Adrenal gland (tissue), 9 donors: ENCODE measurements at regions not wholly inside any gene's neighbourhood (a gene's known extent, or its start where the extent isn't known, plus 50 kb on each side); places are given as distances from the start of the nearest gene placed in this dataset.

Experiments
- DNase-seq, 7 donors: peaks; one replicate each; pipeline ENCODE4 v3.0.0-alpha.2; 2019 to 2020
- H3K27ac ChIP-seq, 5 donors: fragments of 200-600 bp; sonication (generic) in 4 of 5; 1 replicate in 3 of 5; 2 replicates in 2 of 5; pipeline versions ENCODE4 v1.5.1 to v1.8.0; 2016 to 2020; ENCODE audit warnings: mild to moderate bottlenecking in 1 of 5
- H3K27me3 ChIP-seq: fragments of 200-600 bp; 2 replicates; pipeline ENCODE4 v1.8.0; 2021
- H3K36me3 ChIP-seq, 2 donors: fragments of 200-600 bp; replicated peaks in 1 of 2; 1 replicate in 1 of 2; 2 replicates in 1 of 2; pipeline versions ENCODE4 v1.5.1 to v1.8.0; 2018 to 2022
- H3K4me1 ChIP-seq, 2 donors: fragments of 200-600 bp; replicated peaks in 1 of 2; 1 replicate in 1 of 2; 2 replicates in 1 of 2; pipeline versions ENCODE4 v1.5.1 to v1.8.0; 2018 to 2021
- H3K4me3 ChIP-seq, 4 donors: fragments of 200-600 bp; sonication (generic) in 3 of 4; one replicate each; pipeline ENCODE4 v1.5.1; 2016 to 2018
- H3K9me3 ChIP-seq, 3 donors: fragments of 200-600 bp; sonication (generic) in 1 of 3; replicated peaks in 1 of 3; 1 replicate in 2 of 3; 2 replicates in 1 of 3; pipeline versions ENCODE4 v1.5.1 to v1.8.0; 2016 to 2021
- POLR2A ChIP-seq, 2 donors: fragments of 450-650 bp; IDR thresholded peaks; one replicate each; pipeline ENCODE4 v1.6.1; 2017; ENCODE audit warnings: antibody characterized with exemption in 2 of 2, mild to moderate bottlenecking in 2 of 2, moderate library complexity in 1 of 2
- WGBS, 4 donors: extraction: QIAGEN DNeasy Blood & Tissue Kit in 2 of 4; methylation state at CpG; one replicate each; pipeline versions ENCODE4 v1.1.5 to v1.1.7; 2013 to 2017; 5-methylcytosine and 5-hydroxymethylcytosine counted together
- intact Hi-C, 2 donors: fragments of 100-400 bp; cut with DNase I; formaldehyde crosslinking; loops; one replicate each; pipeline versions ENCODE4 v1.14.1 to v1.15.0; 2022 to 2023
- TF ChIP-seq, protein P1 (sequence below), 6 experiments: fragments of 450-650 bp in 4 of 6; fragments of 200-600 bp in 2 of 6; sonication (generic) in 1 of 6; IDR thresholded peaks; 1 replicate in 5 of 6; 2 replicates in 1 of 6; pipeline versions ENCODE4 v1.5.1 to v1.8.0; 2016 to 2021; ENCODE audit warnings: antibody characterized with exemption in 6 of 6, mild to moderate bottlenecking in 2 of 6, moderate library complexity in 1 of 6
- donor health status: healthy with polysubstance abuse.
- donor health status: Bipolar disorder and iron deficiency.
- donor health status: DM: yes; HTN: yes; CAD: no.
- donor health status: DM: no; HTN: no; CAD: no.
- donor health status: DM: no; HTN: no; CAD: no.

DNA sequence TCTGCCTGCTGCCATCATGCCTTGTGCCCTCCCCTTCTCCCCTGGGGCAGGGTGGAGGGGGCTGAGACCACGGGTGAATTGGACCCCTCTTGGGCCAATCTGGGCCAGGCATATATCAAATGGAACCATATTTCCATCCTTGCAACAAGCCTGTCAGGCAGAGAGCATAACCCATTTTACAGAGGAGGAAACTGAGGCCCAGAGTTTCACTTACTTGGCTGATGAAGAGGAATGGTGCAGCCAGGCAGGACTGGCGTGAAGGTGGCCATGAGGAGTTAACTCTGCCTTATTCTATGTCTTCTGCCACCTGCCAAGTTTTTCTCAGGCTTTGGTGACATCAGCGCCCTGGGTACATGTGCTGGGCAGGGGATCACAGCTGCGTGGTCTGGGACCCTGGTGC, 155.5 kb upstream of the PCBD1 start:
- no peaks in the 10 kb centered on the region for H3K36me3 ChIP-seq
- intact Hi-C loops, result no loop called here
- no peaks in the 10 kb centered on the region for H3K9me3 ChIP-seq
- no peaks in the 10 kb centered on the region for H3K4me1 ChIP-seq
- TF ChIP-seq POLR2A (IDR thresholded peaks at IDR 0.05), result no peak
- TF ChIP-seq, protein P1, sequence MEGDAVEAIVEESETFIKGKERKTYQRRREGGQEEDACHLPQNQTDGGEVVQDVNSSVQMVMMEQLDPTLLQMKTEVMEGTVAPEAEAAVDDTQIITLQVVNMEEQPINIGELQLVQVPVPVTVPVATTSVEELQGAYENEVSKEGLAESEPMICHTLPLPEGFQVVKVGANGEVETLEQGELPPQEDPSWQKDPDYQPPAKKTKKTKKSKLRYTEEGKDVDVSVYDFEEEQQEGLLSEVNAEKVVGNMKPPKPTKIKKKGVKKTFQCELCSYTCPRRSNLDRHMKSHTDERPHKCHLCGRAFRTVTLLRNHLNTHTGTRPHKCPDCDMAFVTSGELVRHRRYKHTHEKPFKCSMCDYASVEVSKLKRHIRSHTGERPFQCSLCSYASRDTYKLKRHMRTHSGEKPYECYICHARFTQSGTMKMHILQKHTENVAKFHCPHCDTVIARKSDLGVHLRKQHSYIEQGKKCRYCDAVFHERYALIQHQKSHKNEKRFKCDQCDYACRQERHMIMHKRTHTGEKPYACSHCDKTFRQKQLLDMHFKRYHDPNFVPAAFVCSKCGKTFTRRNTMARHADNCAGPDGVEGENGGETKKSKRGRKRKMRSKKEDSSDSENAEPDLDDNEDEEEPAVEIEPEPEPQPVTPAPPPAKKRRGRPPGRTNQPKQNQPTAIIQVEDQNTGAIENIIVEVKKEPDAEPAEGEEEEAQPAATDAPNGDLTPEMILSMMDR (IDR thresholded peaks at IDR 0.05), result no peak
- H3K27me3 ChIP-seq, result no peaks in the 10 kb centered on the region
- no peak for DNase-seq
- peak overlapping the region in 1 of 5 donors; percentile 14 for H3K27ac ChIP-seq
- 81 to 100% (median 91%) methylated on average over 3 to 4 of the region's 4 CpGs for WGBS, 4 donors
- no peak overlapping the region for H3K4me3 ChIP-seq

DNA sequence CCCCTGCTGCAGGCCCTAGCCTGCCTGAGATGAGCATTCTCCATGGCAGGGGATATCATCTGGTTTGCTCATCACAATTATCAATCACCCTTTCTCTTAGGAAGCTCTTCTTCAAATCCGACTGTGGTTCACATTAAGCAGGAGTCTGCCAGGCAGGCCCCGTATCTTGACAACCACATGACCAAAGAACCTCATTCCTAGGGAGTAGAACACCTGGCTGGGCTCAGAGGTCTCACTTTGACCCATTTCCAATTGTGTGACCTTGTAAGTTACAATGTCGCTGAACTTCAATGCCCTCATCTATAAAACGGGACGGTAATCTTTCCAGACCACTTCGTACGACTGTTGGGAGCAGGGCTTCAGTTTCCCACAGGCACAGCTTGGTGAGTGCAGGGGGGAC, 156.4 kb upstream of the PCBD1 start:
- no peaks in the 10 kb centered on the region for H3K36me3 ChIP-seq
- H3K4me3 ChIP-seq, result no peak overlapping the region
- intact Hi-C loops, result no loop called here
- H3K27me3 ChIP-seq, result no peaks in the 10 kb centered on the region
- DNase-seq, result no peak
- WGBS, 4 donors, result 86 to 92% (median 88%) methylated on average over 6 to 7 of the region's 7 CpGs
- H3K4me1 ChIP-seq, result no peaks in the 10 kb centered on the region
- no peak for TF ChIP-seq POLR2A (IDR thresholded peaks at IDR 0.05)
- TF ChIP-seq, protein P1 (IDR thresholded peaks at IDR 0.05), result no peak
- H3K9me3 ChIP-seq, result no peaks in the 10 kb centered on the region
- no peak overlapping the region for H3K27ac ChIP-seq

DNA sequence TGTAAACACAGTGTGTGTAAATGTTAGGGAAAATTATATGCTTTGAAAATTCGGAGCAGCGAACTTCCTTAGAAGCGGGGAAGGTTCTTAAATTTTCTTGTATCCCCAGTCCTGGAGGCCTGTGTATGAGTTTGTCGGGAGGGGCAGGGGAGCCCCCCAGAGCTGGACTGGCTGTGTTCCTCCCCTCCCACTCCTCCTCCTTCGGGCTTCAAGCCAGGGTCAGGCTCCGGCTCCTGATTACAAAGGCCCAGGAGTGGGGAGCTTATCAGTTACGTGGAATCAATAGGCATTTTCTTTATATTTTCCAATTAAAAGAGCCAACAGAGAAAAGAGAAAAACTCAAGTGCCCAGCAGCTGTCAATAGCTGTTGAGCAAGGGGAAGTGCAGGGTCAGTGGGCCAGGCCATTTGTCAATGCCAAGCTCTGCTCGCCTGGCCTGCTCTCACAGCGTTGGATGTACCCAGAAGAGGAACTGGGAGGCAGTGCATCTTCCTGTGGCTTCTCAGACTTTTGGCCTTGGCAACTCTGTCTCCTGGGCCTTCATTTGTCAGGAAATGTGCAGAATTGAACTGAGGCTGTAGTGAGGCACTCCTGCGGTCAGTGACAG, 156.9 kb upstream of the PCBD1 start:
- H3K36me3 ChIP-seq, result no peaks in the 10 kb centered on the region
- H3K4me3 ChIP-seq, result no peak overlapping the region
- peak in 5 of 7 donors; percentile 42 to 68 (median 49) for DNase-seq
- H3K4me1 ChIP-seq, result no peaks in the 10 kb centered on the region
- H3K27ac ChIP-seq, result no peak overlapping the region
- intact Hi-C loops, result no loop called here
- WGBS, 4 donors, result 64 to 79% (median 70%) methylated on average over 9 to 10 of the region's 10 CpGs
- no peak for TF ChIP-seq POLR2A (IDR thresholded peaks at IDR 0.05)
- TF ChIP-seq, protein P1 (IDR thresholded peaks at IDR 0.05), result no peak
- no peaks in the 10 kb centered on the region for H3K9me3 ChIP-seq
- no peaks in the 10 kb centered on the region for H3K27me3 ChIP-seq

DNA sequence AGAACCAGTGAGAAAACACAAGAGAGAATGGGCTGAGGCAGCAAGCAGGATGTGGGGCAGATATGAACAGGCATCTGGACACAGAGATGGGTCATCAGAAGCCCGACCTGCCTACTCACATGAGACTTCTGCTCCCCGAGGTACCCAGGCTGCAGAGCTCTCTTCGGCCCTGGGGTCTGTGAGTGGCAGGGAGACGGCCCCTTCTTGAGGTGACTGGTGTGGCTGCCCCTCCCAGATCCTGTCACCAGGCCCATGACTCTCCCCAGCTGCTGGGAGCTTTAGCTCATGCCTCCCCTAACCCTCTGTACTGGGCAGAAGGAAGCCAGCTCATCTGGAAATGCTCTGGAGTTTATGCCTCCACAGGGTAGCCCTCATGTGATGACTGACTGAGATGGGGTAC, 157.6 kb upstream of the PCBD1 start:
- intact Hi-C loops, result no loop called here
- H3K27me3 ChIP-seq, result no peaks in the 10 kb centered on the region
- no peak overlapping the region for H3K27ac ChIP-seq
- DNase-seq, result no peak
- WGBS, 4 donors, result 59 to 74% (median 72%) methylated on average over 2 to 4 of the region's 4 CpGs
- H3K4me1 ChIP-seq, result no peaks in the 10 kb centered on the region
- H3K9me3 ChIP-seq, result no peaks in the 10 kb centered on the region
- TF ChIP-seq POLR2A (IDR thresholded peaks at IDR 0.05), result no peak
- TF ChIP-seq, protein P1 (IDR thresholded peaks at IDR 0.05), result no peak
- no peaks in the 10 kb centered on the region for H3K36me3 ChIP-seq
- no peak overlapping the region for H3K4me3 ChIP-seq
